ENCODE measurements at regions not wholly inside any gene's neighbourhood (a gene's known extent, or its start where the extent isn't known, plus 50 kb on each side); places are given as distances from the start of the nearest gene placed in this dataset.
A peak's percentile ranks its signal among the peaks of the same experiment; 100 is the strongest.

- DNase-seq (ENCODE audit: low read depth): no peak
- TF ChIP-seq, protein P1, sequence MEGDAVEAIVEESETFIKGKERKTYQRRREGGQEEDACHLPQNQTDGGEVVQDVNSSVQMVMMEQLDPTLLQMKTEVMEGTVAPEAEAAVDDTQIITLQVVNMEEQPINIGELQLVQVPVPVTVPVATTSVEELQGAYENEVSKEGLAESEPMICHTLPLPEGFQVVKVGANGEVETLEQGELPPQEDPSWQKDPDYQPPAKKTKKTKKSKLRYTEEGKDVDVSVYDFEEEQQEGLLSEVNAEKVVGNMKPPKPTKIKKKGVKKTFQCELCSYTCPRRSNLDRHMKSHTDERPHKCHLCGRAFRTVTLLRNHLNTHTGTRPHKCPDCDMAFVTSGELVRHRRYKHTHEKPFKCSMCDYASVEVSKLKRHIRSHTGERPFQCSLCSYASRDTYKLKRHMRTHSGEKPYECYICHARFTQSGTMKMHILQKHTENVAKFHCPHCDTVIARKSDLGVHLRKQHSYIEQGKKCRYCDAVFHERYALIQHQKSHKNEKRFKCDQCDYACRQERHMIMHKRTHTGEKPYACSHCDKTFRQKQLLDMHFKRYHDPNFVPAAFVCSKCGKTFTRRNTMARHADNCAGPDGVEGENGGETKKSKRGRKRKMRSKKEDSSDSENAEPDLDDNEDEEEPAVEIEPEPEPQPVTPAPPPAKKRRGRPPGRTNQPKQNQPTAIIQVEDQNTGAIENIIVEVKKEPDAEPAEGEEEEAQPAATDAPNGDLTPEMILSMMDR (IDR thresholded peaks at IDR 0.05; ENCODE audit: low read depth, low read length, missing control alignments): no peak
- H3K4me3 ChIP-seq (ENCODE audit: low read depth, low read length): no peak overlapping the region
Observed at GRCh38 chr19:46951171-46951986, 68.3 kb upstream of the NPAS1 start.

GRCh38 chr19:46952874-46953273, 66.8 kb upstream of the NPAS1 start:
- TF ChIP-seq, protein P1 (IDR thresholded peaks at IDR 0.05; ENCODE audit: low read depth, low read length, missing control alignments): no peak
- DNase-seq (ENCODE audit: low read depth): no peak

GRCh38 chr19:46953955-46954501, 65.6 kb upstream of the NPAS1 start:
- DNase-seq (ENCODE audit: low read depth): no peak
- TF ChIP-seq, protein P1 (IDR thresholded peaks at IDR 0.05; ENCODE audit: low read depth, low read length, missing control alignments): no peak
- H3K4me3 ChIP-seq (ENCODE audit: low read depth, low read length): no peak overlapping the region

More at GRCh38 chr19:46952874-46953273, 66.8 kb upstream of the NPAS1 start:
- no peak overlapping the region for H3K4me3 ChIP-seq (ENCODE audit: low read depth, low read length)

- TF ChIP-seq, protein P1 (IDR thresholded peaks at IDR 0.05; ENCODE audit: low read depth, low read length, missing control alignments): no peak
- peak overlapping the region; percentile 36; the same call in 1 of the 2 replicates for H3K4me3 ChIP-seq (ENCODE audit: low read depth, low read length)
- DNase-seq (ENCODE audit: low read depth): no peak
Observed at GRCh38 chr19:46954502-46954992, 65.1 kb upstream of the NPAS1 start.

- no peak for DNase-seq (ENCODE audit: low read depth)
Observed at GRCh38 chr19:46954993-46955812, 64.4 kb upstream of the NPAS1 start.

GRCh38 chr19:46955813-46956371, 63.7 kb upstream of the NPAS1 start:
- no peak overlapping the region for H3K4me3 ChIP-seq (ENCODE audit: low read depth, low read length)
- TF ChIP-seq, protein P1 (IDR thresholded peaks at IDR 0.05; ENCODE audit: low read depth, low read length, missing control alignments): no peak
- DNase-seq (ENCODE audit: low read depth): no peak

More at GRCh38 chr19:46954993-46955812, 64.4 kb upstream of the NPAS1 start:
- TF ChIP-seq, protein P1 (IDR thresholded peaks at IDR 0.05; ENCODE audit: low read depth, low read length, missing control alignments): no peak
- peak overlapping the region; percentile 36; the same call in 1 of the 2 replicates for H3K4me3 ChIP-seq (ENCODE audit: low read depth, low read length)

Measured in GM12864 (cell line).